MCF 10A (cell line): ENCODE measurements at regions not wholly inside any gene's neighbourhood (a gene's known extent, or its start where the extent isn't known, plus 50 kb on each side); places are given as distances from the start of the nearest gene placed in this dataset.

Experiments used
- BruUV-seq: library from RNA; stranded (reverse); fragments of 400-500 nt; replicated peaks from 2 replicates; lab custom pipeline; 2021; lab: Mats Ljungman, UMichigan
- CTCF ChIA-PET: fragments of 300-600 bp; sonication (Branson Sonifier 250); formaldehyde crosslinking; extraction: SDS; loops from one replicate; lab custom pipeline; 2021; ENCODE audit warnings: antibody characterized with exemption, inconsistent platforms; lab: Yijun Ruan, JAX
- POLR2A ChIA-PET: fragments of 300-600, 350-650 bp; sonication (Branson Sonifier 250); formaldehyde crosslinking; extraction: SDS; loops from one replicate; lab custom pipeline; 2020; ENCODE audit warnings: antibody characterized with exemption, inconsistent platforms; lab: Yijun Ruan, JAX
- DNase-seq: peaks from one replicate; pipeline ENCODE4 v3.0.0-alpha.2; 2018; ENCODE audit not compliant: unreplicated experiment
- H3K27ac Mint-ChIP-seq: one replicate; pipeline ENCODE4 v1.8.0; 2022; ENCODE audit warnings: mild to moderate bottlenecking, low read depth, mixed read lengths; ENCODE audit not compliant: unreplicated experiment
- H3K27me3 Mint-ChIP-seq: one replicate; pipeline ENCODE4 v1.8.0; 2022; ENCODE audit warnings: mixed read lengths; ENCODE audit not compliant: insufficient read depth, unreplicated experiment
- H3K36me3 Mint-ChIP-seq: one replicate; pipeline ENCODE4 v1.8.0; 2022; ENCODE audit warnings: mild to moderate bottlenecking, moderate library complexity, mixed read lengths; ENCODE audit not compliant: insufficient read depth, unreplicated experiment
- H3K4me1 Mint-ChIP-seq: one replicate; pipeline ENCODE4 v1.8.0; 2022; ENCODE audit warnings: mixed read lengths; ENCODE audit not compliant: insufficient read depth, unreplicated experiment
- H3K4me3 Mint-ChIP-seq: one replicate; pipeline ENCODE4 v1.8.0; 2022; ENCODE audit warnings: mild to moderate bottlenecking, moderate library complexity, mixed read lengths; ENCODE audit not compliant: unreplicated experiment
- H3K9me3 Mint-ChIP-seq: one replicate; pipeline ENCODE4 v1.8.0; 2022; ENCODE audit warnings: mixed read lengths; ENCODE audit not compliant: unreplicated experiment
- intact Hi-C: fragments of 100-400 bp; cut with micrococcal nuclease; formaldehyde crosslinking; loops from 2 replicates; pipeline ENCODE4 v1.14.1; 2022
- TF ChIP-seq, protein P1 (sequence below): fragments of 200-600 bp; IDR thresholded peaks from one replicate; pipeline ENCODE4 v1.8.0; 2022; ENCODE audit warnings: antibody characterized with exemption, mild to moderate bottlenecking; ENCODE audit not compliant: unreplicated experiment

GRCh38 chr6:2354138-2354491, 108.7 kb upstream of the GMDS start:
- H3K4me1 Mint-ChIP-seq, result peaks cover 9% of the 10 kb centered on the region
- CTCF ChIA-PET, result interaction anchor here (0.6 to 2.1 kb wide), 27 partner anchors 8 to 758 kb away, joined by 3 to 14 read pairs (median 4); no protein-coding TSS in a partner anchor

DNA sequence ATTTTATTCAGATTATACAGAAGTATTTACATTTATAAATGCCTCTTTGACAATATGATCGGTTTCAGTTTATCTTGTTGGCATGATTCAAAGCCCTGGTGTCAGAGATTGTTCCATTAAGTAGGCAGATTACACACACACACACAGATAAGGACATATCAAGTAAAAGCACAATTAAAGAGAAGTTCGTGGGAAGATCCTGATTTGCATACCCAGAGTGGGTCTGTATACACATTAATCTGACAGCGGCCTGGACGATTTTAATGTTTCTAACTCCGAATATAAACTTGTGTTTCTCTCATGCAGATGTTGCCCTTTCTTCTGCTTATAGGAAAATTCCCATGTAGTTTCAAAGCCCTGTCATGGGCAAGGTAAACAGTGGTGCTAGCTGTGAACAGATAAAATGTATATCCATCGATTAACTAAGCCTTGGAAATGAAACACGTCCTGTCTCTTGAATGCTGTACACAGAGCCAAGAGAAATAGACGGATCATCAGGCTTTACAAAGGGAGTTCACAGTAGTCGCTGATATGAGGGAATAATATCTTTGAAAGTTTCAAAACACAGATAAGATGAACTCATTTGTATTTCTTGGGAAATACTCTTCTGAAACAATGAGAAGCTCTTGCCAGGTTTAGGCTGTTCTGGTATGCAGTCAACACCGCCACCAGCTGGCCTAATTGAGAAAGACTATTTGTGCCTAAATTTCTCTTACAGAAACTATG, 108.2 kb upstream of the GMDS start:
- Mint-ChIP-seq H3K4me3 (no peak overlapping the region), H3K4me1 (peaks cover 9% of the 10 kb centered on the region), H3K9me3 (no peaks in the 10 kb centered on the region), H3K27ac (no peak overlapping the region), H3K36me3 (no peaks in the 10 kb centered on the region), H3K27me3 (no peaks in the 10 kb centered on the region)
- no TSS peak for BruUV-seq
- intact Hi-C loops, result loop anchor here (1.0 to 10.0 kb wide), 9 partner anchors 95 to 757 kb away; no protein-coding TSS in a partner anchor
- TF ChIP-seq, protein P1, sequence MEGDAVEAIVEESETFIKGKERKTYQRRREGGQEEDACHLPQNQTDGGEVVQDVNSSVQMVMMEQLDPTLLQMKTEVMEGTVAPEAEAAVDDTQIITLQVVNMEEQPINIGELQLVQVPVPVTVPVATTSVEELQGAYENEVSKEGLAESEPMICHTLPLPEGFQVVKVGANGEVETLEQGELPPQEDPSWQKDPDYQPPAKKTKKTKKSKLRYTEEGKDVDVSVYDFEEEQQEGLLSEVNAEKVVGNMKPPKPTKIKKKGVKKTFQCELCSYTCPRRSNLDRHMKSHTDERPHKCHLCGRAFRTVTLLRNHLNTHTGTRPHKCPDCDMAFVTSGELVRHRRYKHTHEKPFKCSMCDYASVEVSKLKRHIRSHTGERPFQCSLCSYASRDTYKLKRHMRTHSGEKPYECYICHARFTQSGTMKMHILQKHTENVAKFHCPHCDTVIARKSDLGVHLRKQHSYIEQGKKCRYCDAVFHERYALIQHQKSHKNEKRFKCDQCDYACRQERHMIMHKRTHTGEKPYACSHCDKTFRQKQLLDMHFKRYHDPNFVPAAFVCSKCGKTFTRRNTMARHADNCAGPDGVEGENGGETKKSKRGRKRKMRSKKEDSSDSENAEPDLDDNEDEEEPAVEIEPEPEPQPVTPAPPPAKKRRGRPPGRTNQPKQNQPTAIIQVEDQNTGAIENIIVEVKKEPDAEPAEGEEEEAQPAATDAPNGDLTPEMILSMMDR, result peak; percentile 85
- DNase-seq, result peak; percentile 82
- CTCF ChIA-PET, result interaction anchor here (0.6 to 2.1 kb wide), 30 partner anchors 9 to 1327 kb away, joined by 3 to 14 read pairs (median 4); no protein-coding TSS in a partner anchor
- POLR2A ChIA-PET, result interaction anchor here (0.6 to 1.0 kb wide), 9 partner anchors 107 to 757 kb away, joined by 3 to 7 read pairs (median 3); no protein-coding TSS in a partner anchor

More at GRCh38 chr6:2354138-2354491, 108.7 kb upstream of the GMDS start:
- no peaks in the 10 kb centered on the region for H3K36me3 Mint-ChIP-seq
- DNase-seq, result no peak
- intact Hi-C loops, result loop anchor here (1.0 to 10.0 kb wide), 9 partner anchors 94 to 757 kb away; no protein-coding TSS in a partner anchor
- no peak overlapping the region for H3K27ac Mint-ChIP-seq
- H3K9me3 Mint-ChIP-seq, result no peaks in the 10 kb centered on the region
- H3K27me3 Mint-ChIP-seq, result no peaks in the 10 kb centered on the region
- POLR2A ChIA-PET, result interaction anchor here (0.6 to 1.0 kb wide), 10 partner anchors 108 to 758 kb away, joined by 3 to 7 read pairs (median 3); no protein-coding TSS in a partner anchor
- BruUV-seq, result no TSS peak
- TF ChIP-seq, protein P1, result no peak
- no peak overlapping the region for H3K4me3 Mint-ChIP-seq

DNA sequence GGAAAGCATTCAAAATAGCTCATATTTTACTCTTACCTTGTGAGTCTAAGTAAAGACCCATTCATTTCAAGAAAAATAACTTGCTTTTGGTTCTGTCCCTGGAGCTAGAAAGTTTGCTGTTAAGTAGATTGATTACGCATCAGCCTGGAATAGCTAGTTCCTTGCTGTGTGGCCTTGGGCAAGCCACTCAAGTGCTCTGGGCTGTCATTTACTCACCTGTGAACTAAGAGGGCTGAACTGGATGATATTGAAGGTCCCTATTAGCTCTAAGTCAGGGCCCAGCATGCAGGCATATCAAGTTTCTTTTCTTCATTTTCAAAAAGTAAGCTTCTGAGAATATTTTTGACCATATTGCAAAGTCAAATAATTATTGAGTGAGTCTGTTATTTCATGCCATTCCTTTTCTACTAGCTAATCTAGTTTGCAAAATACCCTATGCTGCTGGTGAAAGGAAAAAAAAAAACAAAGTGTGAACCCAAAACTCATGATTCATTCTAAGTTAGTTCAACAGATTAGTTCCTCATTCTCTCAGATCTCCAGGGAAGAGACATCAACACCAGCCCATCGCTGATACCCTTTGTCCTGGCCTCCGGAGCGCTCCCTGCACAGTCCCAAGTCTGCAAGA, 106.5 kb upstream of the GMDS start:
- no peak overlapping the region for H3K27ac Mint-ChIP-seq
- BruUV-seq, result no TSS peak

More for the DNA sequence above, 106.5 kb upstream of the GMDS start:
- ChIA-PET CTCF (interaction anchor here (0.7 to 1.7 kb wide), 6 partner anchors 142 to 757 kb away, joined by 3 to 7 read pairs (median 4); no protein-coding TSS in a partner anchor), POLR2A (interaction anchor here (0.6 kb wide), 1 partner anchor 17 kb away, joined by 3 read pairs; no protein-coding TSS in a partner anchor)
- TF ChIP-seq, protein P1, result no peak
- Mint-ChIP-seq H3K4me1 (peaks cover 9% of the 10 kb centered on the region), H3K9me3 (no peaks in the 10 kb centered on the region), H3K4me3 (no peak overlapping the region), H3K27me3 (no peaks in the 10 kb centered on the region), H3K36me3 (no peaks in the 10 kb centered on the region)
- DNase-seq, result no peak
- intact Hi-C loops, result loop anchor here (5.0 to 10.0 kb wide), 2 partner anchors 497 to 560 kb away; no protein-coding TSS in a partner anchor
